GM21381 (cell line): ENCODE measurements at regions not wholly inside any gene's neighbourhood (a gene's known extent, or its start where the extent isn't known, plus 50 kb on each side); places are given as distances from the start of the nearest gene placed in this dataset.

ENCODE experiments used
- ATAC-seq: cut with Tn5 transposase; IDR thresholded peaks from one replicate; pipeline ENCODE4 v1.9.1; 2021; ENCODE audit warnings: mild to moderate bottlenecking, moderate library complexity; ENCODE audit not compliant: unreplicated experiment

DNA sequence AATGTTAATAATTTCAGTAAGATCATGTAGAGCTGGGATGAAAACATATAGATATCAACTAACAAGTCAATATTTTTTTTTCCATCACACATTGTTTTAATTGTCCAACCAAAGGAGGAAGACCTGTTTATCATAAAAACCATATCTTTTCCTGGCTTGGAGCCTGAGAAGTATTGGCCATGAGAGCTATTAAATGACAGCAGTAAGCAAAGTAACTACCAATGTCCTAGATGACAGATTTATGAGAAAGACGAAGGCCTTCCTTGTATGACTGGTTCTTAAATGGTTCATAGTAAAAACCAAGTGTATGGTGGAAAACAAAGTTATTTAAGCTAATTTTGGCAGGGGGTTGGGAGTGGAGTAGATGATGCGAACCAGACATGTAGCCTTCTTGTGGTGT, 1147.1 kb upstream of the TENM4 start:
- no peak for ATAC-seq

DNA sequence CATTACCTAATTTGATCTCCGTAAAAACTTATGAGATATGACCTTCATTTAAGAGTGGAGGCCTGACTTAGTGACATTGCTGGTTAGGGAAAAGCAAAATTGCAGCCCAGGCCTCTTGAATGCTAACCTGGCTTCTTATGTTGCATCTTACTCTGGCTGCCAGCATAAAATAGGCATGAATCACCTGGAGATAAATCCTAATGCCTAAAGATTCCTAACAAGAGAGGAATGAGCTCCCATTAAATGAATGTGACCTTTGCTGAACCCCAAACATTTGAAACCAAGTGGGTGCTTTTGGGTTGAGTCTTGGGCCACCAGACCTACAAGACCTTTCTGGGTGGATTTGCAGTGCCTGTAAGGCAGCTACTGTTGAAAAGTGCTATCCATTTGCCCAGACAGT, 1145.6 kb upstream of the TENM4 start:
- ATAC-seq = no peak

DNA sequence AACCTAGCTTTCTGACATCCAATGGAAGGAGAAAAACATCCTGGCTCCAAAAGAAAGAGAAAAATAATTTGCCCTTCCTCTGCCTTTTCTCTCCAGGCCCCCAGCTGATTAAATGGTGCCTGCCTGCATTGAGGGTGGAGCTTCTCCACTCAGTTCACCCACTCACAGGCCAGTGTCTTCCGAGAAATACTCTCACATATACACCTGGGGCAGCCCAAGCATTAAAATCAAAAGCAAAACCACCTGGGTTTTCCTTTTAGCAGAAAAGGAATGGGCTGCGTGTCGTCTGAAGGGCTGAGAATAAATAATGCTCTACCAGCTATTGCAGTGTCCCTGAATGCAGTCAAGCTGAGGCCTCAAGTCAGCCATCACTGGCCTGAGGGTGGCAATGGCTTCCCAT, 1143.8 kb upstream of the TENM4 start:
- no peak for ATAC-seq

DNA sequence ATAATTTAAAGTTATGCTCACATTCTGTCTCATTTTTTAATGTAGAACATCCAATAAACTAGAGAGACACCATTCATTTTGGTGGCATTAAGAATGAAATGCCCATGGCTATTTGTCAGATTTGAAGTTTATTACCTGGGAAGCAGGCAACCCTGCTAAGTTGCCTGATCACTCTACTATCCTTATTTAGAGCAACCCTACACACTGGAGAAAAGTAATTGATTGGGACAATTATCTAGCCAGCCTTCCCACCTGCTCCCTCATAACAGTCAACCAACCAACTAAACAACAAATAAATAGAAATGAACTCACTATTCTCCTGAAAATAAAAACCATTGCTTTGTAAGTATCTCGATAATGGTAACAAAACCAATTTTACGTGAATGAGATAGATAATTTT, 1129.0 kb upstream of the TENM4 start:
- ATAC-seq = no peak

DNA sequence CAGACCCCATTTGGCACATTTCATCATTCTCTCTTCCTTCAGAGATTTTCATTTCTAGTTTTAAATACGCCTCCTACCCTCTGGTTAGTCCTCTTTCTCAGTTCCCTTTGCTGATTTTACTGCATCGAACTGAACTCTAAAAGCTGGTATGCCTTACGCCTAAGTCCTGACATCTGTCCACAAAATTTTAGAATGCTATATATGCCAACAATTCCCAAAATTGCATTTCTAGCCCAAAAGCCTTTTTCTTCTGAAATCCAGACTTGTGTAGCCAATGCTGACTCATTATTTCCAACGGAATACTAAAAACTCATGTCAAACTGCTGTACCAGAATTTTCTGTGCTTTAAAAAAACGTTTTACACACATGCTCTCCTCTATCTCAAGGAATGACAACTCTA, 1124.4 kb upstream of the TENM4 start:
- no peak for ATAC-seq

DNA sequence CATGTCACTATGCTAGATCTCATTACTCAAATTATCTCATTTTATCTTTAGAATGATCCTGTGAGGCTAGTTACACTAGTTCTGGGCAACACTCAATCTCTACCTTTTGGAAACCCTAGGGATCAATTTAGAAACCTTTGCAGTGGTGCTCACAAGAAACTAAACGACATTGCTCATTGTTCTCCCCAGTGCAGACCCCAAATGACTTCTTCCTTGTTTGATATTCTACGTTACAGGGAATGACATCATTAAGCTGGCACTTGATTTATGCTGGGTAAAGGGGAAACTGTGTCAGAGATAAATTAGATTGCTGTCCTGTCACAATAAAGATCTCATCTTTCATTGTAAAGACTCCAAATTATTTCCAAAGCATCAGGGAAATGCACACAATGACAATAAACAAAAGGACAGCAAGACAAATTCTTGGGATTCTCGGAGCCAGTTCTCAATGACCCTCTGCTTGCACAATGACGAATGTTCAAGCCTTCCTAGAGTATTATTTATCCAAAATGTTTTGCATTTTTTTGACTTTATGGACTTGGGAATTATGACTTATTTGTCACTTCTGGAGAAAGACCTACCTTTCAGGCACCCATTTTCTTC, 1121.8 kb upstream of the TENM4 start:
- no peak for ATAC-seq

DNA sequence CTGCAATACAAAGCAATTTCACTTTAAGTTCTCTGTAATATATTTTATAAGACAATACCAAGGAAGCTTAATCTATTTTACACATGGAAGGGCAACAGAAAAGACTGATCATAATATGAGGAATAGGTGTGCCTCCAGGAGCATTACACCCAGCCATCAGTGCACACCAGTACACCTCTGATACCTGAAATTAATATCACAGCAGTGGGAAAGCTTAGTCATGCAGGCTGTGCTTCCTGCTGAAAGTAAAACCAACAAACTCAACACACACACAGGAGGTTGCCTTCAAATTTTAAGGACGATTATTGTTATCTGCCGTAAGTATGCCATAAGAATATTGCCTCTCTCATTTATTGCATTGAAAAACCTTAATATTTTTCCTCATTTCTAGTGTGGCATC, 1119.1 kb upstream of the TENM4 start:
- no peak for ATAC-seq

DNA sequence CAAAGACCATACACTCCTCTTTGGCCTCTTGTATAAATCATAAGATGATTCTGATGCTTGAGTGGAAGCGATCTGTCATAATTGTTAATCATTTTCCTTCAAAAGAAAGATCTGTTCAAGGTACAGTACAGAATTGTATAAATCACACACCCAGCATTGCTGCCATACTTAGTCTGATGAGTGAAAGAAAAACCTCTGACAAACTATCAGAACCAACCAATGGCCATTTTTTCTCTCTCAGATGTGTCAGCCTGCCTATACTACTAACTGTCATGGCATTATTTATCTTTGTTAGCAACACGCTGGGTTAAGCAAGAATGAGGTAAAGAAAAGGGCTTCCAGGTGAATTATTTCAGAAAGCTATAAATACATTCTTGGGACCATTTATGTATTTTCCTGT, 1112.7 kb upstream of the TENM4 start:
- no peak for ATAC-seq

DNA sequence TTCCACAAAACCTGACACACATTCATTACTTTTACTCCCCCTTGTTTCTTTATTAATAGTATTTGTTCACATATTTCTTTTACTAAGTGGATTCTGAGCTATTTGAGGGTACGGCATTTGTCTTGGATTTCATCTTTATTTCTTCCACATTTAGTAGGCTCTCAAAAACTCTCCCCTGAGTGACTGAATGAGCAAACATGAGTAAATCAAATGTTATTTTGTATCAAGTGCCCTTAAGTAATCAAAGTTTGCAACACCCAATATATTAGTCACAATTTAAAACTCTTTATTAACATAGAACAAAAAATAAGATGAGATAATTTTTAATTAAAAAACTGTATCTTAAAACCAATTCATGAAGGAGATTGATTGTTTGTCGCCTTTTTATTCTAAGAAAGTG, 1101.9 kb upstream of the TENM4 start:
- ATAC-seq = no peak

DNA sequence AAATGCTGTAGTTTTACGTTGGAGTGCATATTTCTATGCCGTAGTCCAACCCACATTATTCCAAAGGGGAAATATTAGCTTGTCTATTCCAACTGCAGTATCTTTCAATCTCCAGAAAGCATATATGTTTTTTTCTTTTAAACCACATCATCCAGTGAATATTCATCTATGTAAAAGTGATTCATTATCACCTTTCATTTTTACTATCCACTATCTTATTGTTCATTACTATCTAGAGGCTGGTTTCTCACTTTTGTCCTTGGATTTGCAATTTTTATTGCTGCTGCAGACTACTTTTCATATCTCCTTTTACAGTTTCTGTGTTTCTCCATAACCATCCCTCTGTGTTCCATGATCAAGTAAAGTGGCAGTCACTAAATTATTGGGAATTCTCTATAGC, 1097.2 kb upstream of the TENM4 start:
- no peak for ATAC-seq

DNA sequence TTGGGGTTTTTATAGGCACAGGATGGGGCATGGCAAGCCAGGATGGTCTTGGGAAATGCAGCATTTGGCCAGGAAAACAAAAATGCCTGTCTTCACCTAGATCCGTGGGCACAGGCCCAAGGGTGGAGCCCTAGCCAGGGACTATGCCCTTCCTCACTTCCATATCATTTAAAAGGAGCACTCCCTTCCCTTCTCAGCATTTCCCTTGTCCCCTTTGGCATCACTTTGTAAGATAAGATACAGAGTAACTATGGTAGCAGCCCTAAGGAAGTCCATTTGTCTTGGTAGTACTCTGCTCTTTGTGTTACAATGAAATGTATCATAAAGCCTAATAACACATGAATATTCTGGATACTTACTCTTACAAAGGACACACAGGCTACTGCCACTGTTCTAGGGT, 1092.6 kb upstream of the TENM4 start:
- ATAC-seq = no peak

DNA sequence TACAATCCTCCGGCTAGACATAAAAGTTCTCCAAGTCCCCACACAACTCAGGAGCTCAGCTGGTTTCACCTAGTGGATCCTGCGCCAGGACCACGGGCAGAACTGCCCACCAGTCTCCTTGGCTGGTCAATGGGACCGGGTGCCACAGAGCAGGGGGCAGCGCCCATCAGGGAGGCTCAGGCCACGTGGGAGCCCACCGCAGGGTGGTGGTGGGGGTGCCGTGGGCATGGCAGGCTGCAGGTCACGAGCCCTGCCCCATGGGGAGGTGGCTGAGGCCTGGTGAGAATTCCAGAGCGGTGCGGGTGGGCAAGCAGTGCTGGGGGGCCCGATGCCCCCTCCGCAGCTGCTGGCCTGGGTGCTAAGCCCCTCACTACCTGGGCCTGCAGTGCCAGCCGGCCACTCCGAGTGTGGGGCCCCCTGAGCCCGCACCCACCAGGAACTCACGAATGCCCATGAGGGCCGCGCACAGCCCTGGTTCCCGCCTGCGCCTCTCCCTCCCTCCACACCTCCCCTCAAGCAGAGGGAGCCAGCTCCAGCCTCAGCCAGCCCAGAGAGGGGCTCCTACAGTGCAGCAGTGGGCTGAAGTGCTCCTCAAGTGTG, 1091.9 kb upstream of the TENM4 start:
- ATAC-seq = no peak

DNA sequence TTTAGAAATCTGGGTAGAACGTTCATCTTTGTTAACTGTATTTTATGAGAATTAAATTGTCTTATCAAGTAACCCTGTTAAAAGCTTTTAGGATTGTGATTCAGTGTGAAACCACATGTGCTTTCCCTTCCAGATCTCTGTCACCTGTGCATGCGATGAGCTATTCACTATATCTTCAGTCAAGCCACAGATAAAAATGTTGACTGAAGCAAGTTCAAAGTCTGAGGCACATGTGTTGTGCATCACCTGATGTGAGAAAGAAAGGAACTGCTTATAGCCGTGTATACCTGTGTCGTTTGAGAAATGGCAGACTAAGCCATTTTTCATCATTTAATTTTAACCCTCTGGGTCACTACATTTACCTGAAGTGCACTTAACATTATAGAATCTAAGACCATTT, 1088.9 kb upstream of the TENM4 start:
- no peak for ATAC-seq

DNA sequence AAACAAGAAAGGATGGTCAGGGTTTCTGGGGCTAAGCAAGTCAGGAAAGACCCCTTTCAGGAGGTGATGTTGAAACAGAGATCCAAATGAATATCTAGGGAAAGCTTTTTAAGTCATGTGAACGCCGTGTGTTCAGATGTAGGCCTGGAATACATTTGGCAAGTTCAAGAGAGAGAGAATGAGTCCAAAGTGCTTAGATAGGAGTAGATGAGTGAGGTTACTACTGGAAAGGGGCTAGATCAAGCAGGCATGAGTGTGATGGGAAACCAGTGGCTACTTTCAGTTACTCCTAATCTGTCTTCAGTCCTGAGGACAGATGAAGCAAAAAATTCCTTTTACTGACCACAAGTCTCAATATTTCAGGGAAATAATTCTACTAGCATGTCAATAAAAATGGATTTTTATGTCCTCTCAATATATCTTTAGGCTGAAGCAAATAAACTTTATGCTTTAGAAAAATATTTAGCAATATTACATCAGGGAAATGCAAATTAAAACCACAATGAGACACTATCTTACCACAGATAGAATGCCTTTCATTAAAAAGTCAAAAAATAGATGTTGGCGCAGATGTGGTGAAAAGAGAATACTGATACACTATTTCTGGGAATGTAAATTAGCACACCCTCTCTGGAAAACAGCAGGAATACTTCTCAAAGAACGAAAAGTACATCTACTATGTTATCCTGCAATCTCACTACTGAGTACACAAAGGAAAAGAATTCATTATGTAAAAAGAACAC, 1085.0 kb upstream of the TENM4 start:
- no peak for ATAC-seq

DNA sequence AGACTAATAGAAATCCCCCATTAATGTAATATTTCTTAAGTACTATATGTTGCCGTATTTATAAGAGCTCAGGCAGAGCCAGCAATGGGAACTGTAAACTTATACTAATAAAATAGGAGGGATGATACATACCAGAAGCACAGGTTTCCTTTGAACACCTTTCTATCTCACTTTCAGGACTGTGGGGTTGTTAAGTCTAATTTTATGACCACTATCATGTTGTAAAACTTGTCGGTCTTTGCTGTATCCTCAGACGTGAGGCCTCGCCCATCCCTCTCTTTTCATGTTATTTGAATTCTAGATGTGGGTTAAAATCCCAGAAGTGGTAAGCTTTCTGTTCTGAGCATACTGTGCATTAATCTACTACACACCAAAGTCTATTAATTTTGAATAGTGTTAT, 1083.5 kb upstream of the TENM4 start:
- no peak for ATAC-seq

DNA sequence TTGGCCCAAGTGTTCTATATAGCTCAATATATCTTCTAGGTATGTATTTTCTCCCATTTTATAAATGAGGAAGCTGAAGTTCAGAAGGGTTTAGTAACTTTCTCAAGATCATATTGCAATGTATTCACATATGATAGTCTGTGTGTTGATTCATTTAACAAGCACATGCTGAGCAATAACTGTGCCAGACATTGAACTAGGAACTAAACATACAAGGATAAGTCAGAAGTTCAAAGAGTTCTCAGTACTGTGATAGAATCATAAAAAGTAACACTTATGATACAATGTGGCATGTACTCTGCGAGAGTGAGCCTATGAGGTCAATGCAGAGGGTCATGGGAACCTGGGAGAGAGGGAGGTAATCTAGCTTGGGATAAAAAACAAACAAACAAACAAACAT, 1082.2 kb upstream of the TENM4 start:
- no peak for ATAC-seq

DNA sequence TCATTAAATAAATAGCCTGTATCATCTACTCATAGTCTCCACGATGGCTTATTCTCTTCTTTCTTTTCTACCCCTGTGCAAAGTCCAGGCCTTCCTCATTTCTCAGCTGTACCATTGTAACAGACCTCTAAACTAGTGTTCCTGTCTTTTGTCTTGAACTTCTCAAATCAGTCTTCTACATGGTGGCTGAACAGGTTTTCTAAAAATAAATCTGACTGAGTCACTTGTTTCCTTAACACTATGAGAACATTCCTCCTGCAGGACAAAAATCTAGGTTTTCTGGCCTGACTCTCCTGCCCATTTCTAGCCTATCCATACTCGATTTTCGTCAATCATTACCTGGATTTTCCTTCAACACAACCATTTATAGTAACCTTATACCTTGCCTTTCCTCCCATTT, 1080.8 kb upstream of the TENM4 start:
- no peak for ATAC-seq

DNA sequence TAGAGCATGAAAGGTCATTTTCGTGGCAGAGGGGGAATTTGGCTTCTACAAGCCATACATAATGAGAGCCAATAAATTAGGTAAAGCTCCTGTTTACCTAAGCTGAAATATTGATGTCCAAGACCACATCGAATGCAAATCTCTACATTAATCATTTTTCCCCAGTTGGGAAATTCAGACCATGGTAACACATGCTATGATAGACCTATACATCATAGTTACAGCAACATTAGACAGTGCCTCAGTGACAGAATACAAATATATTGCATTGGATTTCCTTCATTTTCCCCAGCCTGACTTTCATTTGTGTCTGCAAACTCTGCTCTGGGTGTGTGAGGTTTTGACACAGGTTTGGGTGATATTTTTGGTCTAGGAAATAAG, 1079.7 kb upstream of the TENM4 start:
- no peak for ATAC-seq

DNA sequence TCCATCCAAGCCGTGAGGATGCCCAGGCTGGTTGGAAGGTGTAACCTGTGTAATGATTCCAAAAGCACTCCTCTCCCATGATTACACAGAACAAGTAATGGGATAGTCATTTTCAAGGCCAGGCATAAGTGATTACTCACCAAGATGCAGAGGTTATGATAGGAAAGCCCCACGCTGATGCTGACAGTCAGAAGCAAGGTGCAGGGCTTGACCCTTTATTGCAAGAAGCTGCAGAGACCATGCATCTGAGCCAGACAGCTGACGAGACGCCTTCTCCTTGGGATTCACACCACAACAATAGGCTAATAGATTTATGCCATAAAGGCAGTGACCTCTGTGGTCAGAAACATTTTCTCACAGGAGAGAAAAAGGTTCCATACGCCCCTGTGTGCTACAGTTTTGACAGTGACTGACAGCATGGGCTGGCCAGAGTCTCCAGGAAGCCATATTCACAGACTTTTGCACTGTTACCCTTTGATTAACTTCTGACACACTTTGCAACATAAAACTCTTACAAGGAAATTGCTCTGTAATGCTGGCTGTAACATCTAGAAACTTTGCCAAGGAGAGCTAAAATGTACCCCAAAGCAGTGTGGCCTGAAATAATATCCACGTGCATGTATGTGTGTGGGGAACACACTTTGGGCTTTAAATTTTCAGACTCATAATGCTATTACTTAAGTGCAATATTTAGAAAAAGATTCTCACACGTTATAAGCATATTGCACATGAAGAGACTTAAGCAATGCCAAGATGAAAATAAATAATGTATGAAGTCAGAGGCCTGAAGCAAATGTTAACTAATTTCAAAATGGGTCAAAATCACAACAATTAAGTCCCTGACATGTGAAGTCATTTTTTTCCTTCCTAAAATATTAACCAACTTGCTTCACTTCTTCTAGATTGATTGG, 1079.0 kb upstream of the TENM4 start:
- ATAC-seq = no peak

DNA sequence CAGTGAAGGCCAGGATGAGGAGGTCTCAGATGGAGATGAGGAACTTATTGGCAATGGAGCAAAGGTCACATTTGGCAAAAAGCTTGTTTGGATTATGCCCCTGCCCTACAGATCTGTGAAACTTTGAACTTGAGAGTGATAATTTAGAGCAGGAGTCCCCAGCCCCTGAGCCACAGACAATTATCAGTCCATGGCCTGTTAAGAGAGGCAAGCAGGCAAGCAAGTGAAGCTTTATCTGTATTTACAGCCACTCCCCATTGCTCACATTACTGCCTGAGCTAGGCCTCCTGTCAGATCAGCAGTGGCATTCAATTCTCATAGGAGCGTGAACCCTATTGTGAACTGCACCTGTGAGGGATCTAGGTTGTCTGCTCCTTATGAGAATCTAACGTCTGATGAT, 1076.9 kb upstream of the TENM4 start:
- ATAC-seq = no peak

DNA sequence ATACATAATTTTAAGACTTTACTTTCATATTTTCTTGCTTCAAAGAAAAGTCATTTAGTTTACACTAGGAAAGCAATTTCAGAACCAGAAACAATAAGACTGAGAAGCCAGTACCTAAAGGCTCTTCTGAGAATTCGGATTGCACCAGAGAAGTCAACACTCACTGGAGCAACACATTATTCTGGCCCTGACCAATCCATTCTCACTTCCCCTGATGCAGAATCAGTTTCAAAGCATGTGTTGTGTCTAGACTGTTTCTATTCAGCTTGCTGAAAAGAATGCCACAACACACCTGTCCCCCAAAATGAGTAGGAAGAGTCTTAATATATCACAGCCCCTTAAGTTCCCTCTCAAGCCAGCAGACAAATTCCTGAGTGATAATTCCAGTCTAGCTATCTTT, 1074.3 kb upstream of the TENM4 start:
- no peak for ATAC-seq

DNA sequence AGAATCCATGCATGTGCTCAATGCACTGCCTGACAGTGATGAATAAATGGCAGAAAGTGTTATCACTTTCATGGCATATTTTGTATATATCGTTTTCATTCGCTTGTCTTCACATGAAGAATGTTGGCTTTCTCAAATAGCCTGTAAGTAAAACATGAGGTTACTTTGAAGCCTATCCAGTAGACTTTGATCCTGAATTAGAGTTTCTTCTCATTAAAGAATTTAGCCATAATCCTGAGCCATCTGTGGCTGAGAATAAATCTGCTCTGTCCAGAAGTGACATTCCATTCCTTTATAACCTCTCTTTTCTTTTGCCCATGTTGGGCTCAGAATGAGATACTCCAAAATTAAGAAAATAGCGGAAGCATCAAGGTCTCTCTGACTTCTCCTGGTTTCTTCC, 1071.7 kb upstream of the TENM4 start:
- ATAC-seq = no peak
